ENCODE measurements at regions not wholly inside any gene's neighbourhood (a gene's known extent, or its start where the extent isn't known, plus 50 kb on each side); places are given as distances from the start of the nearest gene placed in this dataset.

DNA sequence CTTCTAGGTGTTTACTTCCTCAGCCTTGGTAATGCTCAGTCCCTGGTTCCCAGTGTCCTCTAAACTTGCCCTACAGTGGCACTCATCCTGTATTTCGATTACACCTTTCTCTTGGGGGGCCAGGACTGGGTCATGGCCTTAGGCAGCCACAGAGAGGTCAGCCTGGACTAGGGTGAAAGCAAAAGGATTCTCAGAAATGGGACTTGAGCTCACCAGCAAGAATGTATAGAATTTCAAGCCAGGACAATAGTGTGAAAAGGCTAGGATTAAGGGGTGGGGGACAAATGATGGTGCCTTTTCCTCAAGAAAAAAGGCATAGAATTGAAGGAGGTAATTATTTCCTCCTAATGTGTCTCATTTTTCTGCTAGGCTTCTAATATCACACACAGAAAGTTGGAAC lies 166.8 kb upstream of the RUNX1 start:
- DNase-seq (ENCODE audit: low spot score) = no peak
- ChIA-PET POLR2A (no interaction called here), CTCF (ENCODE audit: low intra/inter-chr PET ratio, low total read pairs) (no interaction called here)
- H3K79me2 ChIP-seq (ENCODE audit: insufficient read depth, low read length) = no peaks in the 10 kb centered on the region
- FAIRE-seq = no peak
- ATAC-seq = no peak
- intact Hi-C loops (cut with micrococcal nuclease; ENCODE audit: unreplicated experiment) (no loop called here), in situ Hi-C loops (cut with HindIII; ENCODE audit: extremely low pct_ligation_motif_present, low pct_unique_long_range_greater_than_20kb) (no loop called here)
- 0% methylated on average over 1 of the region's 1 CpG for WGBS (ENCODE audit: low lambda C conversion rate)
- H2AFZ ChIP-seq (ENCODE audit: low read length) = no peak overlapping the region
- H3K27me3 ChIP-seq (ENCODE audit: control insufficient read depth in 1 of 2, insufficient read depth in 2 of 2, low read length in 2 of 2) = no peaks in the 10 kb centered on the region
- no peaks in the 10 kb centered on the region for H3K36me3 ChIP-seq (replicated peaks in 1 of 2; ENCODE audit: control insufficient read depth in 1 of 2, insufficient read depth in 2 of 2, low read length in 2 of 2)
- H3K4me2 ChIP-seq (ENCODE audit: low read depth, low read length) = no peak overlapping the region
- no peaks in the 10 kb centered on the region for H3K4me1 ChIP-seq (ENCODE audit: insufficient read depth, low read length)
- no peak overlapping the region for H3K4me3 ChIP-seq (replicated peaks in 1 of 3; ENCODE audit: insufficient read depth in 1 of 3, low read depth in 2 of 3, low read length in 3 of 3)
- BruUV-seq (replicated peaks) = no TSS peak
- no peak overlapping the region for H3K9ac ChIP-seq (ENCODE audit: insufficient read depth, low read depth, low read length)
- no peaks in the 10 kb centered on the region for H4K20me1 ChIP-seq (ENCODE audit: insufficient read depth, low read length)
- no peaks in the 10 kb centered on the region for H3K9me3 ChIP-seq (ENCODE audit: low read length)
- no peak overlapping the region for H3K27ac ChIP-seq (ENCODE audit: extremely low read length, insufficient read depth, low read length)
- no peak for TF ChIP-seq CCAR2 (optimal IDR thresholded peaks at IDR 0.05; ENCODE audit: low read depth, low read length)
- TF ChIP-seq GTF2F1 (IDR thresholded peaks at IDR 0.05; ENCODE audit: low read length) = no peak
- TF ChIP-seq, protein P1, sequence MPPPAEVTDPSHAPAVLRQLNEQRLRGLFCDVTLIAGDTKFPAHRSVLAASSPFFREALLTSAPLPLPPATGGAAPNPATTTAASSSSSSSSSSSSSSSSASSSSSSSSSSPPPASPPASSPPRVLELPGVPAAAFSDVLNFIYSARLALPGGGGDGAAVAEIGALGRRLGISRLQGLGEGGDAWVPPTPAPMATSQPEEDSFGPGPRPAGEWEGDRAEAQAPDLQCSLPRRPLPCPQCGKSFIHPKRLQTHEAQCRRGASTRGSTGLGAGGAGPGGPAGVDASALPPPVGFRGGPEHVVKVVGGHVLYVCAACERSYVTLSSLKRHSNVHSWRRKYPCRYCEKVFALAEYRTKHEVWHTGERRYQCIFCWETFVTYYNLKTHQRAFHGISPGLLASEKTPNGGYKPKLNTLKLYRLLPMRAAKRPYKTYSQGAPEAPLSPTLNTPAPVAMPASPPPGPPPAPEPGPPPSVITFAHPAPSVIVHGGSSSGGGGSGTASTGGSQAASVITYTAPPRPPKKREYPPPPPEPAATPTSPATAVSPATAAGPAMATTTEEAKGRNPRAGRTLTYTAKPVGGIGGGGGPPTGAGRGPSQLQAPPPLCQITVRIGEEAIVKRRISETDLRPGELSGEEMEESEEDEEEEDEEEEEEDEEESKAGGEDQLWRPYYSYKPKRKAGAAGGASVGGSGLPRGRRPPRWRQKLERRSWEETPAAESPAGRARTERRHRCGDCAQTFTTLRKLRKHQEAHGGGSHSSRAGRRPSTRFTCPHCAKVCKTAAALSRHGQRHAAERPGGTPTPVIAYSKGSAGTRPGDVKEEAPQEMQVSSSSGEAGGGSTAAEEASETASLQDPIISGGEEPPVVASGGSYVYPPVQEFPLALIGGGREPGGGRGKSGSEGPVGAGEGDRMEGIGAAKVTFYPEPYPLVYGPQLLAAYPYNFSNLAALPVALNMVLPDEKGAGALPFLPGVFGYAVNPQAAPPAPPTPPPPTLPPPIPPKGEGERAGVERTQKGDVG (CRISPR knock-in tag; IDR thresholded peaks at IDR 0.05; ENCODE audit: borderline replicate concordance) = no peak
- no peak for TF ChIP-seq ZNF589 (CRISPR knock-in tag; conservative IDR thresholded peaks at IDR 0.05)
- TF ChIP-seq PHF8 (CRISPR knock-in tag; IDR thresholded peaks at IDR 0.05) = no peak
- TF ChIP-seq, protein P2, sequence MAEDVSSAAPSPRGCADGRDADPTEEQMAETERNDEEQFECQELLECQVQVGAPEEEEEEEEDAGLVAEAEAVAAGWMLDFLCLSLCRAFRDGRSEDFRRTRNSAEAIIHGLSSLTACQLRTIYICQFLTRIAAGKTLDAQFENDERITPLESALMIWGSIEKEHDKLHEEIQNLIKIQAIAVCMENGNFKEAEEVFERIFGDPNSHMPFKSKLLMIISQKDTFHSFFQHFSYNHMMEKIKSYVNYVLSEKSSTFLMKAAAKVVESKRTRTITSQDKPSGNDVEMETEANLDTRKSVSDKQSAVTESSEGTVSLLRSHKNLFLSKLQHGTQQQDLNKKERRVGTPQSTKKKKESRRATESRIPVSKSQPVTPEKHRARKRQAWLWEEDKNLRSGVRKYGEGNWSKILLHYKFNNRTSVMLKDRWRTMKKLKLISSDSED (CRISPR knock-in tag; IDR thresholded peaks at IDR 0.05) = no peak
- TF ChIP-seq, protein P3, sequence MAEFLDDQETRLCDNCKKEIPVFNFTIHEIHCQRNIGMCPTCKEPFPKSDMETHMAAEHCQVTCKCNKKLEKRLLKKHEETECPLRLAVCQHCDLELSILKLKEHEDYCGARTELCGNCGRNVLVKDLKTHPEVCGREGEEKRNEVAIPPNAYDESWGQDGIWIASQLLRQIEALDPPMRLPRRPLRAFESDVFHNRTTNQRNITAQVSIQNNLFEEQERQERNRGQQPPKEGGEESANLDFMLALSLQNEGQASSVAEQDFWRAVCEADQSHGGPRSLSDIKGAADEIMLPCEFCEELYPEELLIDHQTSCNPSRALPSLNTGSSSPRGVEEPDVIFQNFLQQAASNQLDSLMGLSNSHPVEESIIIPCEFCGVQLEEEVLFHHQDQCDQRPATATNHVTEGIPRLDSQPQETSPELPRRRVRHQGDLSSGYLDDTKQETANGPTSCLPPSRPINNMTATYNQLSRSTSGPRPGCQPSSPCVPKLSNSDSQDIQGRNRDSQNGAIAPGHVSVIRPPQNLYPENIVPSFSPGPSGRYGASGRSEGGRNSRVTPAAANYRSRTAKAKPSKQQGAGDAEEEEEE (CRISPR knock-in tag; IDR thresholded peaks at IDR 0.05; ENCODE audit: borderline replicate concordance) = no peak
- no peak for TF ChIP-seq ZFP37 (CRISPR knock-in tag; IDR thresholded peaks at IDR 0.05; ENCODE audit: borderline replicate concordance)
- TF ChIP-seq, protein P4, sequence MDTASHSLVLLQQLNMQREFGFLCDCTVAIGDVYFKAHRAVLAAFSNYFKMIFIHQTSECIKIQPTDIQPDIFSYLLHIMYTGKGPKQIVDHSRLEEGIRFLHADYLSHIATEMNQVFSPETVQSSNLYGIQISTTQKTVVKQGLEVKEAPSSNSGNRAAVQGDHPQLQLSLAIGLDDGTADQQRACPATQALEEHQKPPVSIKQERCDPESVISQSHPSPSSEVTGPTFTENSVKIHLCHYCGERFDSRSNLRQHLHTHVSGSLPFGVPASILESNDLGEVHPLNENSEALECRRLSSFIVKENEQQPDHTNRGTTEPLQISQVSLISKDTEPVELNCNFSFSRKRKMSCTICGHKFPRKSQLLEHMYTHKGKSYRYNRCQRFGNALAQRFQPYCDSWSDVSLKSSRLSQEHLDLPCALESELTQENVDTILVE (CRISPR knock-in tag; IDR thresholded peaks at IDR 0.05) = no peak
- no peak for TF ChIP-seq MAFK (conservative IDR thresholded peaks at IDR 0.05 in 1 of 2, IDR thresholded peaks at IDR 0.05 in 1 of 2; ENCODE audit: low read length in 2 of 2)
- TF ChIP-seq, protein P5, sequence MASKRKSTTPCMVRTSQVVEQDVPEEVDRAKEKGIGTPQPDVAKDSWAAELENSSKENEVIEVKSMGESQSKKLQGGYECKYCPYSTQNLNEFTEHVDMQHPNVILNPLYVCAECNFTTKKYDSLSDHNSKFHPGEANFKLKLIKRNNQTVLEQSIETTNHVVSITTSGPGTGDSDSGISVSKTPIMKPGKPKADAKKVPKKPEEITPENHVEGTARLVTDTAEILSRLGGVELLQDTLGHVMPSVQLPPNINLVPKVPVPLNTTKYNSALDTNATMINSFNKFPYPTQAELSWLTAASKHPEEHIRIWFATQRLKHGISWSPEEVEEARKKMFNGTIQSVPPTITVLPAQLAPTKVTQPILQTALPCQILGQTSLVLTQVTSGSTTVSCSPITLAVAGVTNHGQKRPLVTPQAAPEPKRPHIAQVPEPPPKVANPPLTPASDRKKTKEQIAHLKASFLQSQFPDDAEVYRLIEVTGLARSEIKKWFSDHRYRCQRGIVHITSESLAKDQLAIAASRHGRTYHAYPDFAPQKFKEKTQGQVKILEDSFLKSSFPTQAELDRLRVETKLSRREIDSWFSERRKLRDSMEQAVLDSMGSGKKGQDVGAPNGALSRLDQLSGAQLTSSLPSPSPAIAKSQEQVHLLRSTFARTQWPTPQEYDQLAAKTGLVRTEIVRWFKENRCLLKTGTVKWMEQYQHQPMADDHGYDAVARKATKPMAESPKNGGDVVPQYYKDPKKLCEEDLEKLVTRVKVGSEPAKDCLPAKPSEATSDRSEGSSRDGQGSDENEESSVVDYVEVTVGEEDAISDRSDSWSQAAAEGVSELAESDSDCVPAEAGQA (IDR thresholded peaks at IDR 0.05; ENCODE audit: low read depth) = no peak
- TF ChIP-seq, protein P5 (CRISPR knock-in tag; IDR thresholded peaks at IDR 0.05; ENCODE audit: borderline replicate concordance) = no peak

Data from HepG2 (cell line).